Colonic mucosa (tissue), 4 donors: ENCODE measurements at regions not wholly inside any gene's neighbourhood (a gene's known extent, or its start where the extent isn't known, plus 50 kb on each side); places are given as distances from the start of the nearest gene placed in this dataset.

ENCODE experiments used
- DNase-seq: peaks from one replicate; pipeline ENCODE4 v3.0.0-alpha.2; 2020
- H3K27ac ChIP-seq: fragments of 200-600 bp; one replicate; pipeline ENCODE4 v1.8.0; 2021
- H3K27me3 ChIP-seq: fragments of 200-600 bp; one replicate; pipeline ENCODE4 v1.8.0; 2021
- H3K36me3 ChIP-seq: fragments of 200-600 bp; one replicate; pipeline ENCODE4 v1.8.0; 2021
- H3K4me1 ChIP-seq: fragments of 200-600 bp; one replicate; pipeline ENCODE4 v1.8.0; 2021; ENCODE audit warnings: mild to moderate bottlenecking
- H3K4me3 ChIP-seq: fragments of 200-600 bp; one replicate; pipeline ENCODE4 v1.8.0; 2021
- H3K9ac ChIP-seq, 2 donors: one replicate each; pipeline ENCODE4 v1.7.0; 2013; ENCODE audit warnings: control low read depth in 2 of 2, low read depth in 2 of 2, low read length in 2 of 2
- H3K9me3 ChIP-seq: fragments of 200-600 bp; one replicate; pipeline ENCODE4 v1.8.0; 2021
- CTCF ChIP-seq: fragments of 200-600 bp; IDR thresholded peaks from one replicate; pipeline ENCODE4 v1.8.0; 2022; ENCODE audit warnings: antibody characterized with exemption, mild to moderate bottlenecking
- intact Hi-C: fragments of 100-400 bp; cut with DNase I; formaldehyde crosslinking; loops from one replicate; pipeline ENCODE4 v1.14.1; 2022
- donor health status: healthy.
- donor health status: DM: no; HTN: no; CAD: no.
- donor health status: DM: no; HTN: no; CAD: no.

DNA sequence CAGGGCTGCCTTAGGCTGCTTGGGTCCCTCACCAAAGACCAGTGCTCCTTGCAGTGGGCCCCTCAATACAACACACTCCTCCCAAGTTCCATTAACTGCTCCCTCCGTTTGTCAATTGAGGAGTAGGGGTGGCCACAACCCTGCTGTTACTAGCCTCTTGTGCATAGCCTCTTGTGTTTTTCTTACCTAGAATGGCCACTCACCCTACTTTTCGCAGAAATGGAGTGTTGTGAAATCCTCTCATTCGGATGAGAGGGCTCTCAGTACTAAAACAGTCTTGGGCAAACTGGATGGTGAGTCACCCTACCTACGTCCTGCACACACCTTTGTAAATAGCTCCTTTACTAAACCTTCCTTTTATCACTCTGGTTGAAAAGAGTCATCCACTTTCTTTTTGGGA, 253.9 kb downstream of the OSR1 start:
- Histone ChIP-seq H3K27ac (no peak overlapping the region), H3K9me3 (no peaks in the 10 kb centered on the region), H3K9ac (no peak overlapping the region), H3K4me1 (no peaks in the 10 kb centered on the region), H3K36me3 (no peaks in the 10 kb centered on the region), H3K4me3 (no peak overlapping the region), H3K27me3 (no peaks in the 10 kb centered on the region)
- intact Hi-C loops: no loop called here
- DNase-seq: no peak
- no peak for TF ChIP-seq CTCF

- Histone ChIP-seq H3K27ac (no peak overlapping the region), H3K9ac (no peak overlapping the region), H3K9me3 (no peaks in the 10 kb centered on the region), H3K4me1 (no peaks in the 10 kb centered on the region), H3K27me3 (no peaks in the 10 kb centered on the region), H3K36me3 (no peaks in the 10 kb centered on the region), H3K4me3 (no peak overlapping the region)
- DNase-seq: no peak
- intact Hi-C loops: no loop called here
- TF ChIP-seq CTCF: no peak
These were observed 255.6 kb downstream of the OSR1 start for GRCh38 chr2:19102696-19103423.

GRCh38 chr2:19101968-19102367, 256.5 kb downstream of the OSR1 start:
- Histone ChIP-seq H3K9me3 (no peaks in the 10 kb centered on the region), H3K4me3 (no peak overlapping the region), H3K4me1 (no peaks in the 10 kb centered on the region), H3K27me3 (no peaks in the 10 kb centered on the region), H3K27ac (no peak overlapping the region), H3K36me3 (no peaks in the 10 kb centered on the region), H3K9ac (no peak overlapping the region)
- intact Hi-C loops: no loop called here
- DNase-seq: no peak
- no peak for TF ChIP-seq CTCF

DNA sequence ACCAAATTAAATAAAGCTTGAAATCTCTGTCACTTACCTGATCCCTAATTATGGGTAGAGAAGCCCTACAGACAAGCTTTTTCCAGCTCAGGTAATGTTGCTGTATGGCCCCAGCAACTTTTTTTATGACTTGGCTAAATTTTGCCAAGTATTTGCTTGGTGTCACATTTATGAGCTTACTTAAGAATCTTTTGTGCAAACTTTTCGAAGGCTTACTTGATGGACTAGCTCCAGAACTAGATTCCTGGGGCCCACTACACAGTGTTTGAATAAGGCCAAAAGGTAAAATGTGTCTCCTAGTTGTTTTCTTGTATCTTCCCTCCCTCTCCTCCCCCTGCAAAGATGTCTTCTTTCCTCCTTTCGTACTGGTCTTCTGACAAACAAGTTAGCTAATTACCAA, 257.9 kb downstream of the OSR1 start:
- Histone ChIP-seq H3K4me3 (no peak overlapping the region), H3K9ac (no peak overlapping the region), H3K36me3 (no peaks in the 10 kb centered on the region), H3K27ac (no peak overlapping the region), H3K9me3 (no peaks in the 10 kb centered on the region), H3K27me3 (no peaks in the 10 kb centered on the region), H3K4me1 (no peaks in the 10 kb centered on the region)
- no peak for DNase-seq
- no peak for TF ChIP-seq CTCF
- intact Hi-C loops: no loop called here

GRCh38 chr2:19099181-19099580, 259.2 kb downstream of the OSR1 start:
- Histone ChIP-seq H3K4me3 (no peak overlapping the region), H3K36me3 (no peaks in the 10 kb centered on the region), H3K9me3 (no peaks in the 10 kb centered on the region), H3K27ac (no peak overlapping the region), H3K27me3 (no peaks in the 10 kb centered on the region), H3K9ac (no peak overlapping the region), H3K4me1 (no peaks in the 10 kb centered on the region)
- no peak for TF ChIP-seq CTCF
- intact Hi-C loops: no loop called here
- no peak for DNase-seq
